Loucy (cell line): ENCODE measurements at regions not wholly inside any gene's neighbourhood (a gene's known extent, or its start where the extent isn't known, plus 50 kb on each side); places are given as distances from the start of the nearest gene placed in this dataset.

Experiments
- H2AFZ ChIP-seq: fragments of 200-600 bp; sonication (generic); 2 replicates; pipeline ENCODE4 v1.6.0; 2016; ENCODE audit warnings: antibody characterized with exemption, mild to moderate bottlenecking, low read length, moderate library complexity
- H3F3A ChIP-seq: fragments of 200-600 bp; 2 replicates; pipeline ENCODE4 v1.6.0; 2016; ENCODE audit warnings: antibody characterized with exemption, low read depth, mild to moderate bottlenecking
- H3K27me3 ChIP-seq: fragments of 200-600 bp; sonication (generic); 2 replicates; pipeline ENCODE4 v1.6.1; 2014; ENCODE audit warnings: low read length, mild to moderate bottlenecking; ENCODE audit not compliant: insufficient read depth, poor library complexity, severe bottlenecking
- H3K36me3 ChIP-seq: fragments of 200-600 bp; sonication (generic); 2 replicates; pipeline ENCODE4 v1.6.1; 2016; ENCODE audit warnings: low read length; ENCODE audit not compliant: insufficient read depth
- H3K4me1 ChIP-seq: fragments of 200-600 bp; sonication (generic); 2 replicates; pipeline ENCODE4 v1.5.1; 2014; ENCODE audit warnings: low read length, mild to moderate bottlenecking; ENCODE audit not compliant: insufficient read depth, poor library complexity, severe bottlenecking
- H3K4me2 ChIP-seq: fragments of 200-600 bp; sonication (generic); 2 replicates; pipeline ENCODE4 v1.6.0; 2014; ENCODE audit warnings: antibody characterized with exemption, low read length, low read depth, mild to moderate bottlenecking; ENCODE audit not compliant: poor library complexity, severe bottlenecking
- H3K4me3 ChIP-seq: fragments of 200-600 bp; sonication (generic); 2 replicates; pipeline ENCODE4 v1.5.1; 2014; ENCODE audit warnings: low read length, mild to moderate bottlenecking, mixed read lengths; ENCODE audit not compliant: poor library complexity, severe bottlenecking
- H3K79me2 ChIP-seq: fragments of 200-600 bp; sonication (generic); 2 replicates; pipeline ENCODE4 v1.6.1; 2014; ENCODE audit warnings: low read length; ENCODE audit not compliant: insufficient read depth
- H3K9ac ChIP-seq: fragments of 200-600 bp; sonication (generic); 2 replicates; pipeline ENCODE4 v1.6.0; 2014; ENCODE audit warnings: mild to moderate bottlenecking, low read depth, low read length, moderate library complexity; ENCODE audit not compliant: poor library complexity, severe bottlenecking
- H3K9me2 ChIP-seq: fragments of 200-600 bp; sonication (generic); replicated peaks from 2 replicates; pipeline ENCODE4 v1.6.1; 2016; ENCODE audit warnings: low read depth, low read length, mixed read lengths
- H3K9me3 ChIP-seq: fragments of 200-600 bp; sonication (generic); 2 replicates; pipeline ENCODE4 v1.6.1; 2014; ENCODE audit warnings: mild to moderate bottlenecking, antibody characterized with exemption, low read length, low read depth; ENCODE audit not compliant: insufficient read depth
- H4K20me1 ChIP-seq: fragments of 200-600 bp; sonication (generic); 2 replicates; pipeline ENCODE4 v1.6.0; 2014; ENCODE audit warnings: antibody characterized with exemption, low read length, mild to moderate bottlenecking; ENCODE audit not compliant: insufficient read depth, poor library complexity, severe bottlenecking
- EZH2phosphoT487 ChIP-seq: fragments of 200-600 bp; IDR thresholded peaks from 2 replicates; pipeline ENCODE4 v1.6.1; 2018; ENCODE audit warnings: antibody characterized with exemption, mild to moderate bottlenecking, moderate library complexity, borderline replicate concordance
- TF ChIP-seq, protein P1 (sequence below): fragments of 200-600 bp; sonication (generic); conservative IDR thresholded peaks from 2 replicates; pipeline ENCODE4 v1.5.1; 2014; ENCODE audit warnings: mild to moderate bottlenecking, antibody characterized with exemption, low read length

DNA sequence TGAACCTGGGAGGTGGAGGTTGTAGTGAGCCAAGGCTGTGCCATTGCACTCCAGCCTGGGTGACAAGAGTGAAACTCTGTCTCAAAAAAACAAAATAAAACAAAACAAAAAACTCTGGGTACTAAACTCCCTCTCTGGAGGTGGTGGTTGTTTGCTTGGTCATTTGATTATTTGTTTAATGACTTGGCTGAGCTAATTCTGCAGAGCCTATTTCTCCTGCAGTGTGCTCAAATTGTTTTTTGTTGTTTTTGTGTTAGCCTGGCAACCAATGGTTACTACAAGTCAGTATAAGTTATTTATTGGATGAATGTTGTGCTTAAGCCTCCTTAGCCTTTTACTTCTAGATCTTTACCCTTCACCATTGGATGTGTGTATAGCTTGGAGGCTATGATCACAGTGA lies 387.5 kb downstream of the ADCYAP1 start:
- Histone ChIP-seq H3K4me1 (no peaks in the 10 kb centered on the region), H2AFZ (no peak overlapping the region), H3K9me3 (0 out of 2 replicates have a peak, but pooled peaks cover 3% of the 10 kb centered on the region), H3K4me2 (no peak overlapping the region), H3K27me3 (no peaks in the 10 kb centered on the region), H3K36me3 (no peaks in the 10 kb centered on the region), H4K20me1 (no peaks in the 10 kb centered on the region), H3K9ac (no peak overlapping the region), H3F3A (no peaks in the 10 kb centered on the region), H3K4me3 (no peak overlapping the region), H3K9me2 (no peaks in the 10 kb centered on the region), H3K79me2 (no peaks in the 10 kb centered on the region)
- no peak for TF ChIP-seq EZH2phosphoT487
- TF ChIP-seq, protein P1, sequence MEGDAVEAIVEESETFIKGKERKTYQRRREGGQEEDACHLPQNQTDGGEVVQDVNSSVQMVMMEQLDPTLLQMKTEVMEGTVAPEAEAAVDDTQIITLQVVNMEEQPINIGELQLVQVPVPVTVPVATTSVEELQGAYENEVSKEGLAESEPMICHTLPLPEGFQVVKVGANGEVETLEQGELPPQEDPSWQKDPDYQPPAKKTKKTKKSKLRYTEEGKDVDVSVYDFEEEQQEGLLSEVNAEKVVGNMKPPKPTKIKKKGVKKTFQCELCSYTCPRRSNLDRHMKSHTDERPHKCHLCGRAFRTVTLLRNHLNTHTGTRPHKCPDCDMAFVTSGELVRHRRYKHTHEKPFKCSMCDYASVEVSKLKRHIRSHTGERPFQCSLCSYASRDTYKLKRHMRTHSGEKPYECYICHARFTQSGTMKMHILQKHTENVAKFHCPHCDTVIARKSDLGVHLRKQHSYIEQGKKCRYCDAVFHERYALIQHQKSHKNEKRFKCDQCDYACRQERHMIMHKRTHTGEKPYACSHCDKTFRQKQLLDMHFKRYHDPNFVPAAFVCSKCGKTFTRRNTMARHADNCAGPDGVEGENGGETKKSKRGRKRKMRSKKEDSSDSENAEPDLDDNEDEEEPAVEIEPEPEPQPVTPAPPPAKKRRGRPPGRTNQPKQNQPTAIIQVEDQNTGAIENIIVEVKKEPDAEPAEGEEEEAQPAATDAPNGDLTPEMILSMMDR: no peak

DNA sequence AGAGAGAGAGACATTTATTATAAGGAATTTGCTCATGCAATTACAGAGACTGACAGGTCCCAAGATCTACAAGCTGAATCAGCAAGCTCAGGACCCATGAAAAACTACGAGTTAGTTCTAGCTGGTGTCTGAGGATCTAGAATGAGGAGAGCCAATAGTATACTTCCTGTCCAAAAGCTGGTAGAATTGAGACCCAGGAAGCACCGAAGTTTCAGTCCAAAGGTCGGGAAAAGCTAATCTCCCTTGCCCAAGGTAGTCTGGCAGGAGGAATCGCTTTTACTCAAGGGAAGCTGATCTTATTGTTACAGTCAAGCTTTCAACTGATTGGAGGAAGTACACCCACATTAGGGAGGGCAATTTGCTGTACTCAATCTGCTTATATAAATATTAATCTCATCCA lies 389.6 kb downstream of the ADCYAP1 start:
- no peaks in the 10 kb centered on the region for H3K9me2 ChIP-seq
- H3K4me3 ChIP-seq: no peak overlapping the region
- no peaks in the 10 kb centered on the region for H4K20me1 ChIP-seq
- H3K4me1 ChIP-seq: no peaks in the 10 kb centered on the region
- no peaks in the 10 kb centered on the region for H3K36me3 ChIP-seq
- H3K4me2 ChIP-seq: no peak overlapping the region
- 0 out of 2 replicates have a peak, but pooled peaks cover 2% of the 10 kb centered on the region for H3K9me3 ChIP-seq
- TF ChIP-seq EZH2phosphoT487: no peak
- TF ChIP-seq, protein P1: no peak
- no peaks in the 10 kb centered on the region for H3K79me2 ChIP-seq
- no peak overlapping the region for H3K9ac ChIP-seq
- H3F3A ChIP-seq: no peaks in the 10 kb centered on the region
- no peak overlapping the region for H2AFZ ChIP-seq
- H3K27me3 ChIP-seq: no peaks in the 10 kb centered on the region

DNA sequence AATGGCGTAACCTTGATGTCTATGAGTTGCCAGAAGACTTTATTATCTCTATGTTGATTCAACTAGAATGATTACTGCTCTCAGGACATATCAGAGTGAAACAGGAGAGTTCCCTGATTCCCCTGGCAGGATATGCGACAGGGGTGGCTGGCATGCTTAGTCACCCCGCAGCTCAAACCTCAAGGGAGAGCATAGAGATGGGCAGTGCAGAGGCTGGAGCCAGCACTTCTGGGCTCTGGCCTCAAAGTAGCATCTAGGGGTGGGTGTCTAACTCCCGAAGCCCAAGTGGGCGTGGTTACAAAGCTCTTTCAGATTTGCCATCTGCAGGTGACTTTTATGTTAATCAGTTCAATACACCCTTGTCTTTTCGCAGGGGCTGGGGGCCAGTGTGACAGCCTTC lies 391.6 kb downstream of the ADCYAP1 start:
- H3K79me2 ChIP-seq: no peaks in the 10 kb centered on the region
- no peak overlapping the region for H3K9ac ChIP-seq
- no peaks in the 10 kb centered on the region for H3K9me2 ChIP-seq
- no peaks in the 10 kb centered on the region for H3K36me3 ChIP-seq
- H3K9me3 ChIP-seq: no peaks in the 10 kb centered on the region
- no peaks in the 10 kb centered on the region for H4K20me1 ChIP-seq
- no peaks in the 10 kb centered on the region for H3K4me1 ChIP-seq
- no peaks in the 10 kb centered on the region for H3F3A ChIP-seq
- no peaks in the 10 kb centered on the region for H3K27me3 ChIP-seq
- no peak overlapping the region for H3K4me2 ChIP-seq
- no peak overlapping the region for H2AFZ ChIP-seq
- no peak overlapping the region for H3K4me3 ChIP-seq
- TF ChIP-seq, protein P1: no peak
- no peak for TF ChIP-seq EZH2phosphoT487
